NCI-H69 (cell line): ENCODE measurements at regions not wholly inside any gene's neighbourhood (a gene's known extent, or its start where the extent isn't known, plus 50 kb on each side); places are given as distances from the start of the nearest gene placed in this dataset.

ENCODE experiments used
- DNase-seq: peaks from one replicate; lab custom pipeline; 2025; lab: John Stamatoyannopoulos, UW

DNA sequence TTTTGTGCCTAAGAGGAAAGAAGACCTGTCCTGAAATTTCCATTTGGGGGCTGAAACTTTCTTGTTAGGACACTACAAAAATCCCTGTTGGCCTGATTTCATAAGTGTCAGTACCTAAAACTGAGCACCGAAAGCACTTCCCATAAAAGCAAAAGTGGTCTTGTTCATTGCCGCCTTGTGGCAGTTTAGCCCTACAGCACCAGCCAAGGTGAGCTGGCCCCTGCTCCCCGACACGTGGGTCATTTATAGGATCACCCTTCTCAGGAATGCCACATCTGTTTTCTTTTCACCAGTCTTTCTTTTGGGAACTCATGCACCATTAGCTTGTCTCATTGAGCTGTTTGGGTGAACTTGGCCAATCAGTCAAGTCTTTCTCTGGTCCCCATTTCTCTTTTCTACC lies 155.8 kb upstream of the KAZN start:
- DNase-seq, result no peak

DNA sequence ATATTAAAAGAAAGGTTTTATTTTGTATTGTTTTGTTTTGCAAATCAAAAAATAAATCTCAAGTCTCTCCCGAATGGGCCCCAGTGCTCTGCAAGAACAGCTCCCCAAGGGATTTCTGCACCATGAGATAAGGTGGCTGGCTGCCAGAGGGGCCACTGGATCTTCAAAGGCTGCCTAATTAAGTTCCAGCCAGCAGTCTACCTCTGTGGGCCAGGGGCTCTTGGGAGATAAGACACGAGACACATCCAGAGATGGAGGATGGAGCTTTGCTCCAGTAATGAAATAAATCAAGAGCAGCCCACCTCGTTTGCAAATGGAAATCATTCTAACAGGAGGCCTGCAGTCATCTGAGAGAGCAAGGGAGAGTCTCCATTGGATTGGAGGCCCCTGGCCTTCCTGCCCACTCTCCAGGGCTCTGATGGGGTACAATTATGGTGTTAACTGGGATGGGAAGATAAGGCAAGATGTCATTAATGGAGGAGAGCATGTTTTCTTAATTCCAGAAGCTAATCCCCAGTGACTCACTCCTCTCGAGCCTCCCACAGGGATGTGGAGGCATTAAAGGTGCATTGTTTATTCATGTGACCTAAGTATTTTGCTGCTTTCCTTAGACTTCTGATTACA lies 155.2 kb upstream of the KAZN start:
- DNase-seq, result no peak

DNA sequence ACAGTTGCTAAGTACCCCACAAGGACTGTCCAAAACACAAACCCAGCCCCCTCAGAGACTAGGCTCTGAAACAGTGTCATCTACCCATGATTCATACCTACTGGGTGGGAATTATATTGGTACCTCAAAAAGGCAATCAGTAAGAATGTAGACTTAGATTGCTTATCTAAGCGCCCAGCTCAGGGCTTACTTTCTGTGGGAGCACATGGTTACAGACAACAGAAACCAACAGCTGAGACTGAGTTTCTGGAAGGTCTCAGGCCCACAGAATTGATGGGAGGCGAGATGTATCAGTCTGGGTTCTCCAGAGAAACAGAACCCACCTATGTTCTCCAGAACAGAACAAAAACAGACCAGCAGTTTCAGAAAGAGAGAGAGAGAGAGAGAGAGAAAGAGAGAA lies 147.3 kb upstream of the KAZN start:
- no peak for DNase-seq

DNA sequence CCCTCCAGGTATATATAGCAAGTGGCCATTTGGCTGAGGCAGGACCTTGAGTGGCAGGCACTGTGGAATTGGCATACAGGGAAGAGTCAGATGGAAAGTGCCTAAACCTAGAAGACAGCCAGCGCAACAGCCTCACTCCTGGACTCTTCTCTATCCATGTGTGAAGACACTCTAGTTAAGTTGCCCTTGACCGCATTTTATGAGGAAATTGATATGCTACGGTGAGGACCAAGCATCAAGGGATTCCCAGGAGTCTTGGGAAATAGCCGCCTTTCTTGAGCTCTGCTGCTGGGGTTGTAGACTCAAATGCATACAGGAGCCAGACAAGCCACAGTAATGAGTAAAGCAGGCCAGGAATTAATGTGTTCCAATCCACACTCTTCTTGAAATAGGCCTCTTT lies 145.9 kb upstream of the KAZN start:
- DNase-seq, result no peak

DNA sequence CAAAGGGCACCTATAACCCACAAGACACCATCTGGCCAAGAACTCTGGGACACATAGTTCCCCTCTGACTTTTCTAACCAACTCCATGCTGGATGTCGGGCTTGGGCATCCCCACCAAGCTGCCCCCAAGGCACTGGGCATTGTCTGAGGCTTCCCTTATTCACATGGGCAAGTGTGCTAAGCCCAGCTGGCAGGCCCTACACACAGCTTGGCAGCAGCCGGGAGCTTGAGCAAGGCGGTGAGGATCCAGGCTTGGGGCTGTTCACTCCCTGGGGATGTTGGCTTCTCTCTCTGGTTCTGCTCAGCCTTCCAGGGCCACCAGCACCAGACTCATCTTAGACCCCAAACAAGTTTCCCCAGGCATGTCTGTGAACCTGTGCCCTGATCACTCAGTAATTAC lies 138.3 kb upstream of the KAZN start:
- no peak for DNase-seq

DNA sequence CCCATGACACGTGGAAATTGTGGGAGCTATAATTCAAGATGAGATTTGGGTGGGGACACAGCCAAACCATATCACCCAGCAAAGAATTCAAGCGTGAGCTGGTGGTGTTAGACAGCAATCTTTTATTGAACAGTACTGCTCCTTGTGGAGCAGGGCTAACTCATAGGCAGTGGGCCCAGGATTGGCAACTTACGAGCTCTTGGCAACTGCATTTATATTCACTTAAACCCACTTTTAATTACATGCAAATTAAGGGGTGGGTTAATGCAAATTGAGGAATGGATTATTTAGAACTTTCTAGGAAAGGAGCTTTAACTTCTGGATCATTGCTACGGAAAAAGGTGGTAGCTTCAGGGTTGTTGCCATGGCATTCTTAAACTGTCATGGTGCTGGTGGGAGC lies 135.6 kb upstream of the KAZN start:
- no peak for DNase-seq

DNA sequence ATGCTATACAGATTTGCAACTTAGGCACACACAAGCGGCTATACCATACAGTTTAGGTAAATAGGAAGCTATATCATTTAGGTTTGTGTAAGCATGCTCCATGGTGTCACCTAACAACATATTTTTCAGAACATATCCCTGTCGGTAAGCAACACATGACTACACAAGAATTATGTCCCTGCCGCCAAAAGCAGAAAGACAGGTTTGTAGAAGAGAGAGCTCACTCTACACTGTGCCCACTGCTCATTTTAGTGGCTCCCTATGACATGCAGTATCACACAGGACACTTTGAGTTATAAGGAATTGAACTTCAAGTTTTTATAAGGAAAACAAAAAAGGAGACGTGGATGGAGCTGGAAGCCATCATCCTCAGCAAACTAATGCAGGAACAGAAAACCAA lies 132.5 kb upstream of the KAZN start:
- DNase-seq, result no peak

DNA sequence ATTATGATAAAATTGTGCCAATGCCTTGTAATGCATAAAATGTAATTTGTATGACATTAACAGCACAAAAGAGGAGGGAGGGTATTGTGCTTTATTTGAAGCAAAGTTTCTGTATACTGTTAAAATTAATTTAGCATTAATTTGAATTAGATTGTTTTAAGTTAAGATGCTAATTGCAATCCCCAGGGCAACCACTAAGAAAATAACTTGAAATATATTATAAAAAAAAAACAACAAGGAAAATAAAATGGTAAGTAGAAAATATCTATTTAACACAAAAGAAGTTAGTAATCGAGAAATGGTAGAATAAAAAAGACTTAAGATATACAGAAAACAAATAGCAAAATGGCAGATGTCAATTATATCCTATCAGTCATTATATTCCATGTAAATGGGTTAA lies 131.4 kb upstream of the KAZN start:
- DNase-seq, result no peak

DNA sequence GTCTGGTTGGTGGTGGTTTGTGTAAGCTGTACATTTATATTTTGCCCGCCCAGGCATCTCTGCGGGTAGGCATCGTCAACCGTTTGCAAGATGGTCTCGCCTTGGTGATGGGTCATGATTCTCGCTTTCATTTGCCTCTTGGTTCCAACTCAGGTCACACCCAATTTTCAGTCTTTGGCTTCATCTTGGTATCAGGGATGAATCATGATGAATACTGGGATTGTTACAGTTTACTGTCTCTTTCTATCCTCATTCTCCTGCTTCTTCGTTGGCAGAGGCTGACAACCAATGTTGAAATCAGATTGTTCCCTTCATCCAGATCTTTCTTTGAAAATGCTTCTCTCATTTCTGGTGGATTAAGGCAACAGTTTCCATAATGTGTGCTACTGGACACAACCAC lies 129.7 kb upstream of the KAZN start:
- no peak for DNase-seq

DNA sequence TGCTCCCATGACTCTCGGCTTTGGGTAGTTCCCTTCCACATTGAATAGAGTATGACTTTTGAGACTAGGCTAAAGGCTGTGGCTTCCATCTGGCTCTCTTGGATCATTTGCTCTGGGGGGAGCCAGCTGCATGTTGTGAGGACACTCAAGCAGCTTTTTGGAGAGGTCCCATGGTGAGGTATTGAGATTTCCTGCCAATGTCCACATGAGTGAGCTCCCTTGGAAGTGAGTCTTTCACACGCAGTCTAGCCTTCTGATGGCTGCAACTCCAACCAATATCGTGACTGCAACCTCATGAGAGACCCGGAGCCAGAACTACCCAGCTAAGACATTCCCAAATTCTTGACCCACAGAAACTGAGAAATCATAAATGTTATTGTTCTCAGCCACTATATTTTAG lies 127.7 kb upstream of the KAZN start:
- no peak for DNase-seq

DNA sequence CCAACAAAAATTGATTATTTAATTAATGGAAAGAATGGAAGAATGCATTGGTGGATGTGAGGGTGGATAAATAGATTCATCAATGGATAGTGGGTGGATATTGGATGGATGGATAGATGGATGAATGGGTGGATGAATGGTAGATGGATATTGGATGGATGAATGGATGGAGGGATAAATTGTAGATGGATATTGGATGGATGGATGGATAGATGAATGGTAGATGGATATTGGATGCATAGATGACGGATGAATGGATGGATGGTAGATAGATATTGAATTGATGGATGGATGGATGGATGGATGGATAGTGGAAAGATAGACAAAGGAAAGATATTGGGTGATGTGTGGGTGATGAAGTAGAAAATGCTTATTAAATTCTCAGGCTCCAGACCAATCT lies 123.6 kb upstream of the KAZN start:
- DNase-seq, result no peak

DNA sequence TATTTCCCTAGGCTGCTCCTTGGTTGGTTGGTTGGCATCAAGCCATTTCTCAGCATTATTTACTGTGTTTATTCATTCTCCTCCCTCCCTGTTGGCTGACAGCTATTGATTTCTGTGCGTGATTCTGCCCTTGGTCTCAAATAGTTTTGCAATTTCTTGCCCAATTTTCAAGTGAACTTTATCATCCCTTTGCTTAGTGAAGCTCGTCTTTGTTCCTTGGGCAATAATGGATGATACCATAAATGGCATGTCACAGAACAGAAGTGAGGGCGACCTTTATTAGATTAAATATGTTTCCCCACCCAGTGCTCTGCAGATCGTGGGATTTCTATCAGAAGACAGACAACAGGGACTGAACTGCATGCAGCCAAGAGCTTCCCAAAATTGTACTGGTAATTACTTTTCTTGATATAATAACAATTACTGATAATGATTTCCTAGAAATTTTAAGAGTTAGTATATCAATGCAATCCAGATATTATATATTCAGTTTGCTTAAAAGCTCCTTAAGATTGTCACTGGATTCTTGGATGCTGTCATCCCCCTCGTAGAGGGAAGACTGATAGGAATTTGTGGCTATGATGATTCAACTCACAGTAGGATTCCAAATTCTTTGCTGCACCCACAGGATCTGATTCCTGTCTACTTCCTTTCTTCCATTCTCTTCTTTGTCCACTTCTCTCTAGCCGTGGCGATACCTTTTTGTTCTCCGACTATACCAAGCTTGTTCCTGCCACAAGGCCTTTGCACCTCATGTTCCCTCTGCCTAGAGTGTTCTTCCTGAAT lies 122.1 kb upstream of the KAZN start:
- no peak for DNase-seq

DNA sequence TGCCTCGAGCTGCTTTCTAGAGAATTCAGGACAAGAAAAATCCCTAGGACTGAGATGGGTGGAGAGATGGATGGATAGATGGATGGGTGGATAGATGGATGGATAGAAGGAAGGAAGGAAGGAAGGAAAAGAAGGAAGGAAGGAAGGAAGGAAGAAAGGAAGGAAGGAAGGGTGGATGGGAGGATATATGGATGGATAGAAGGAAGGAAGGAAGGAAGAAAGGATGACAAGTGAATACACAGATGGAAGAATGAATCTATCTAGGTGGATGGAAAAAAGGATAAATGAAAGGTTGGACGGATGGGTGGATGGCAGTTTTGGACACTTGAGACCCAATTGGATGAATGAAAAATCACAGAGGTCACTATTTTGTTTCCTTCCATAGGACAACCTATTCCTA lies 120.4 kb upstream of the KAZN start:
- DNase-seq, result no peak

DNA sequence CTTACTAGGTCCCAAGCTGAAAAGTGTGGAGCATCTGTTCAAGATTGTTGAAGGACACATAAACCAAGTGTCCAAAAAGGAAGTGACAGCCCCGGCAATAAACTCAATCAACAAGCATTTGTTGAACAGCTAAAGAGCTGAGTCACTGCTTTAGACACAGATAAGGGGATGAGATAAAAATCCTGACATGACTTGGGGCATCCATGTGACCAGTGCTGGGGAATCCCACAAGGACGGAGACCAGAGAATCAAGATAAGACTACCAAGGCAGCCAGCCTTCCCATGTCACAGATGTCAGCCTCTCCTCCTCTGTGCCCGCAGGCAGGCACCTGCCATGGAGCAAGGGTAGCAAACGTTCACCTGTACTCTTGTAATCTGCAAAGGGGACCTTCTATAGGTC lies 118.6 kb upstream of the KAZN start:
- DNase-seq, result no peak

DNA sequence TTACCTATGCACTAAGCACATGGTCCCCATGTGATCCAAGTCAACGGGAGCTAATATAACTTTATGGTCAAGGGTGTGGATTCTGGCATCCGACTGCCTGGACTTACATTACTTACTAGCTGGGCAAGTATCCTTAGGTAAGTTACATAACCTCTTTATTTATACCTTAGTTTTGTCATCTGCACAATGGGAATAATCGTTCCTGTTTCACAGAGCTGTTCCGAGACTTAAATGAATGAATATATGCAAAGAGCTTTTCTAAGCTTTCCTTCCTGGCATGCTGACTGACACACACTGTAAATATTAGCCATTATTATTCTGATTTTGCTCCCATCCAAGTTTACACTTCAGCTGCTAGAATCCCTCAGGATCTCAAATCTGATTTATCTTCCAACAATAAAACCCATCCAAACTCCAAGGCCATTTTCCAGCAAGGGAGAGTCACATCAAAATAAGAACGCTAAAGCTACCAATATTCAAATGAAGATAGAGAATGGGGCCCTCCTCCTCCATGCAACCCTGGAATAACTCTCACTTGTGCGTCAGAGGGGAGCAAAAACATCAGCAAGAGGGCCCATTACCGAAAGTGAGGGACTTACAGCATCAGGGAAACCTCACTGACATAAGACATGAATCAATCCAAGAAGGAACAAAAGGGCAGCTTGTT lies 115.6 kb upstream of the KAZN start:
- DNase-seq, result no peak

DNA sequence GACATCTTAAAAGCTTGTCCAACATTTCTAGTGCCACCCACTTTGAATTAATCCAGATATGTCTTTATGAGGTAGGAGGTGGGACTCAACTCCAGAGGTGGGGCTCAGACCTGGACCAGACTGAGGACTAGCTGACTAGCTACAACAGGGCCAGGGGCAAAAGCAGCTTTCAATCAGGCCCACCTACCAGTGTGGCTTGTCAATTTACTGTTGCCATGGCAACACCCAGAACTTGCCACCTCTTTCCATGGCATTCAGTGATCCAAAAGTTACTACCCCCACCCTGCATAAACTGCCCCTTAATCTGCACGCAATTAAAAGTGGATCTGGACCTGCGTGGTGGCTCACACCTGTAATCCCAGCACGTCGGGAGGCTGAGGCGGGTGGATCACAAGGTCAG lies 113.2 kb upstream of the KAZN start:
- DNase-seq, result no peak

DNA sequence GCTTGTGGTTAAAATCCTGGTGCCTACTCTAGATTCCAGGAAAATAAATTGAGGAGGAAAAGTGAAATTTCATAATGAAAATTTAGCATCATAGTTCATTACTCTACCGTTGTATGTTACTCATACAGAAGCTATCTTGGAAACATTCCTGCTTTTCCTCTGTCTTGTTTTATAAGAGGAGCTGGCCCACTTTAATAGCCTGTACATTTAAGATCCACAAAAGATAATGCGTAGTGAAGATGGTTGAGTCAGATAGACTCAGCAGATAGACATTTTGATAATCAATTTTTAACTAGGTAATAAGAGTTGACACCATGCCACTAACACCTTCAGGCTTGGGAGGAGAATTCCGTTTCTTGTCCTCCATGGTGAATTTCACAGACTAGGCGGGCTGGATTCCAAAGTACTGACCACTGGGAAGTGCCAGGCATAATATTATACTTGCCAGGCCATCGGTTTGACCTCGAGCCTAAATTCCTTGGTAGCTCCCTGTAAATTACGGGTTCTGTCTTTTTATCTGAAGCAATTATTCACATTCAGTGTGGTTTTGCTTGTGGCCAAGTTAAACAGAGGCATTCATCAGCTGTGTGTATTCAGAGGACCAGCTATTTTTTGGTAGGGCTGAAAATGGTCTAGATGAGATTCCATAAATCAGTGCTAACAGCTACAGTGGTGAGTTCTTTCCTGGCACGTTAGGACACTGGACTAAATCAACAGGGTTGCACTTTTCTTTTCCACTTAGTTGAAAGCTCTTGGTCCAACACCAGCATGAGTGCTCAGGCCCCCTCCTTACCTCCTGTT lies 111.9 kb upstream of the KAZN start:
- DNase-seq, result no peak

DNA sequence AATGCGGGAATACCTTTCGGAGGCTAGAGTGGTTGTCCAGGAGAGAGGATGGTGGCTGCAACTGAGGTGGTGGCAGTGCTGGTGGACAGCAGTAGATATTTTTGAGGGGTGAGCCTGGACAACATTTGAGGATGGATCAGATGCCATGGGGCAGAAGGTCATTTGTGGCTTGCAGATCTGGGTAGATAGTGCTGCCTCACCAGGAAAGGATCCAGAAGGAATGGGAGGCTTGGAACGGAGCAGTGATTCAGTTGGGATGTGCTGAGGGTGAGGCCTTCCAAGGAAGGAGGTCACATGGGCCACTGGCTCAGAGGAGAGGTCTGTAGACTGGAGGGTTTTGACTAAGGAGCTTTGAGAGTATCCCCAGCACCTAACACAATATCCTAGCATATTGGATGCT lies 110.8 kb upstream of the KAZN start:
- no peak for DNase-seq

DNA sequence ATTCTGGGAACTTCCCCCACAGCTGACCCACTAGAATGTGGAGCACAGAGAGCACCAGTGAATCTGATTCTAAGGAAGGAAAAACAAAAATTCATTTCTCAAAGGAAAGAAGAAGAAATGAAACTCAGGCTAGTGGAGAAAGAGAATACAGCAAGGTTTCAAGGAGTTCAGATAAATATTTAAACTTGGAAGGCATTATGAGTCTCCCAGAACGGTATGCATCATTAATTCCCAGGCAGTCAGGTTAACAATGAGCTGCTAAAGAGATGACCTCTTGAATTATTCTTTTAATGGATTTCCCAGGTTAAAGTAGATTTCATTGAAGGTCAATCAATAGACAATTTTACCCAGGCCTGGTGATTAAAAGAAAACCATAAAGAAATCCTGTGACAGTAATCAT lies 103.6 kb upstream of the KAZN start:
- no peak for DNase-seq

DNA sequence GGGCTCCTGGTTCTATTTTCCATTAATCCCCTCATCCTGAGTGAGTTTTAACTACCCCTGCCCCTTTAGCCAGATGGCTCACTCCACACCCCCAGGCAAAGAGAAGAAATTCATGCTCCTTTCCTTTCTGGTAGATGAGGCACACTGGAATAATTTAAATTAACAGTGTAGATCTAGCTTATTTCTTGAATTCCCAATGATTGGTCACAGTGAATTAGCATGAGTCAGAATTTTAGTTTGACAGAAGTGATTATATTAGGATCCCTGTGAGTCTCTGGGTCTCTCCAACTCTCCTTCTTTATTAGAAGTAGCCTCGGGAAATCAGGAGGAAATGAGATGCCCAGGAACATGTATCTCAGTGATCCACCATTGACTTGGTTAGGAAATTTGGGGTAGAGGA lies 103.1 kb upstream of the KAZN start:
- DNase-seq, result no peak

DNA sequence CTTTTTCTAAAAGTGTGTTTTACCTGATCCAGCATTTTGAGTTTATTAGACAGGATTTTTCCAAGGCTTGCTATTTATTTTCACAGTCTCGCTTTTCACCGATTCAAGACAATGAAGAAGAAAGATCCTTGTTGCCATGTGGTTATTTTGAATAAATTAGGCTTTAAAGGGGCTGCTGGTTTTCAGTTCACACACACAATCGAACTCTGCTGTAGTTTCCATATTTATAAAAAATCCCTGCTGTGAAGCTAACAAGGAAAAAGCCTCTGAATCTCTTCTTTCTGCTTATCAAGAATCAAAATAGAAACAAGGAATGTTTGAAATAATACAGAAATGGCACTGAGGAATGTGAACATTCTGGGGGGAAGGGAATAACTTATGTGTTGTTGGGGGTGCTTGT lies 102.5 kb upstream of the KAZN start:
- no peak for DNase-seq

DNA sequence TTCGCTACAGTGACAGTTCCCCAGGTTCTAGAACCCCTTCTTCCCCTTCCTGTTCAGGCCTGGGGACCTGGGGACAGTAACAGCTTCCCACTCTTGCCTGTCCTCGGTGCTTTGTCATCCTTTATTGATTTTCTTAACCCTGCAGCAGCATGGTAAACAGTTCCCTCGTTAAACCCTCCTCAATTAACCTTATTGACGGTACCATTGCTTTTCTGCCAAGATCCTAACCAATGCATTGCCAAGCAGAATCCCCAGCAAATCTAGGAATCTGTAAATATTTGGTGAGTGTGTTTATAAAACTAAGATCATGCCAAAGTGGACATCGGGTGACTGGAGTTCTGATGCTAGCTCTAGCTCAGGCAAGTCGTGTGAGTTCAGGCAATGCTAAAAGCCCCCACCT lies 99.6 kb upstream of the KAZN start:
- no peak for DNase-seq
